Nephron progenitor cell (in vitro differentiated cells): ENCODE measurements at regions not wholly inside any gene's neighbourhood (a gene's known extent, or its start where the extent isn't known, plus 50 kb on each side); places are given as distances from the start of the nearest gene placed in this dataset.

Experiments
- DNase-seq: peaks from one replicate; pipeline ENCODE4 v3.0.0; 2021
- H3K27ac Mint-ChIP-seq: 2 replicates; pipeline ENCODE4 v1.8.0; 2021; ENCODE audit warnings: mild to moderate bottlenecking, moderate library complexity, mixed read lengths
- H3K27me3 Mint-ChIP-seq: 2 replicates; pipeline ENCODE4 v1.8.0; 2021; ENCODE audit warnings: mild to moderate bottlenecking, low read depth, mixed read lengths; ENCODE audit not compliant: poor library complexity
- H3K36me3 Mint-ChIP-seq: 2 replicates; pipeline ENCODE4 v1.8.0; 2021; ENCODE audit warnings: low read depth, mixed read lengths
- H3K4me1 Mint-ChIP-seq: 2 replicates; pipeline ENCODE4 v1.8.0; 2021; ENCODE audit warnings: mixed read lengths
- H3K4me3 Mint-ChIP-seq: 2 replicates; pipeline ENCODE4 v1.8.0; 2021; ENCODE audit warnings: mild to moderate bottlenecking, moderate library complexity, mixed read lengths
- H3K9me3 Mint-ChIP-seq: 2 replicates; pipeline ENCODE4 v1.8.0; 2021; ENCODE audit warnings: mild to moderate bottlenecking, moderate library complexity, mixed read lengths
- TF ChIP-seq, protein P1 (sequence below): fragments of 200-600 bp; sonication (generic); IDR thresholded peaks from 2 replicates; pipeline ENCODE4 v1.5.0; 2021; ENCODE audit warnings: antibody characterized with exemption

DNA sequence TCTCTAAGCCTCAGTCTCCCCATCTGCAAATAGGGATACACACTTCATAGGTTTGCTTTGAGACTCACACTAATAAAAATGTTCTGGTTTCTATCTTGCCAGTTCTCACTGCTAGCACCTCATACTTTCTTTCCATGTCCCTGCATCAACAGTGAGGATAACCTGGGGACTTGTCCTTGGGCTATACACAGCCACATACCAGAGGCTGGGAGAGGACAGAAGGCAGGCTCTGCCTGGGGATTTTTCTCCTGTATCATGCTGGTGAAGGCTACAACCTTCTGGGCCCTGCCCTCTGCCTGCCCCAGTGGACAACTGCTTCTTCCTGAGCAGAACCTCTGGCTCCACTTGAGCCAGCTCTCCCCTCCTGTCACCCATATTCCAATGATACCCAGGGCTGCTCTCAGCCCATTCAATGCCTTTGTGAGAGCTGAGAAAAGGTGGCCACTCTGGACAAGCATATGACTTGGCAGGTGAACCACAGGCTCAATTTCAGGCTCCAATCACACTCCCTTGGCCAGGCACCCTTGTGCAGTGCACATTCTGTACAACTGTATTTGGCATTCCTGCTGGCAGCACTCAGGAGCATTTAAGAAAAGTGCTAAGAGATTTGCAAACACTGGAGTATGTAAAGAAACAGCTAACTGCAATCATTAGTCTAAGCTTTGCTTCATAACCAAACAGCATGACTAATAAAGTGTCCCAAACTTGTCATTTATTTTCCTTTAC lies 135.8 kb upstream of the VRK1 start:
- peaks cover 21% of the 10 kb centered on the region for H3K4me1 Mint-ChIP-seq

DNA sequence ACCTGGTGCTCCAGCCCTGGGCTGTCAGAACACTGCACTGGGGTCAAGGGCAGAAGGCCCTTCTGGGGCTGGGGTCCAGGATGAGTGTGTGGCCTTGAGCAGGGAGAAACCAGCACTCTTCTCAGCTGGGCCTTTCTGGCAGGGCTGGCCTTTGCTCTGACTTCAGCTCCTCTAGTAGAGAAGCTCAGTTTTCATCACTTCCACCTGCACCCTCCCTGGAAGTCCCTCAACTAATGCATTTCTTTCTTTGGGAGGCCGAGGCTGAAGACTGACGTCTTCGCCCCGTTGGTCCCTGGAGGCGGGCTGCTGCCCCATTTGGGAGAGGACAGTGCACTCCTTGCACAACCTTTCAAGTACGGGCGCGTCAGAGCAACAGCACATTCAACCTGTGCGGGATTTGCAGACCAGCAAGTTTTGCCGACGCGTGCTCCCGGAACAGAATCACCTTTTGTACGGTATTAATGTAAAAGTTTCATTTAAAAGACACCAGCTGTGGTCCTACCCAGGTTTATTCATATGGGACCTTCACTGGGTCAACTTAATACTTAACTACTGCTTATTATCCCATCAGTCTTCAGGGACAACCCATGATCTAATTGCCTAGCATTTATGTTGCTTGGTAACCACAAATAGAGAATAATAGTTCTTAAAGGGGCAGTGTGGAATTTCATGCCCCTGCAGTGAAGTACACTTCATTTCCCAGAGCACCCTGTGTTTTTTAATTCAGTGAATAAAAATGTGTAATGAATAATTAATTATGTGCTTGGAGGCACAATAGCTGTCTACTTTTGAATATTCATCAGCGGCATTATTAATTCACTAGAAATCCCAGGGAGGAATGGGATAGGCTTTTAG lies 134.8 kb upstream of the VRK1 start:
- DNase-seq, result no peak
- no peaks in the 10 kb centered on the region for H3K36me3 Mint-ChIP-seq
- peaks cover 18% of the 10 kb centered on the region for H3K9me3 Mint-ChIP-seq
- no peak overlapping the region for H3K4me3 Mint-ChIP-seq
- peaks cover 21% of the 10 kb centered on the region for H3K4me1 Mint-ChIP-seq
- TF ChIP-seq, protein P1, sequence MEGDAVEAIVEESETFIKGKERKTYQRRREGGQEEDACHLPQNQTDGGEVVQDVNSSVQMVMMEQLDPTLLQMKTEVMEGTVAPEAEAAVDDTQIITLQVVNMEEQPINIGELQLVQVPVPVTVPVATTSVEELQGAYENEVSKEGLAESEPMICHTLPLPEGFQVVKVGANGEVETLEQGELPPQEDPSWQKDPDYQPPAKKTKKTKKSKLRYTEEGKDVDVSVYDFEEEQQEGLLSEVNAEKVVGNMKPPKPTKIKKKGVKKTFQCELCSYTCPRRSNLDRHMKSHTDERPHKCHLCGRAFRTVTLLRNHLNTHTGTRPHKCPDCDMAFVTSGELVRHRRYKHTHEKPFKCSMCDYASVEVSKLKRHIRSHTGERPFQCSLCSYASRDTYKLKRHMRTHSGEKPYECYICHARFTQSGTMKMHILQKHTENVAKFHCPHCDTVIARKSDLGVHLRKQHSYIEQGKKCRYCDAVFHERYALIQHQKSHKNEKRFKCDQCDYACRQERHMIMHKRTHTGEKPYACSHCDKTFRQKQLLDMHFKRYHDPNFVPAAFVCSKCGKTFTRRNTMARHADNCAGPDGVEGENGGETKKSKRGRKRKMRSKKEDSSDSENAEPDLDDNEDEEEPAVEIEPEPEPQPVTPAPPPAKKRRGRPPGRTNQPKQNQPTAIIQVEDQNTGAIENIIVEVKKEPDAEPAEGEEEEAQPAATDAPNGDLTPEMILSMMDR, result no peak
- peaks cover 15% of the 10 kb centered on the region for H3K27me3 Mint-ChIP-seq
- peak overlapping the region; percentile 59 for H3K27ac Mint-ChIP-seq

More for the DNA sequence above, 135.8 kb upstream of the VRK1 start:
- H3K4me3 Mint-ChIP-seq, result no peak overlapping the region
- H3K36me3 Mint-ChIP-seq, result no peaks in the 10 kb centered on the region
- peaks cover 14% of the 10 kb centered on the region for H3K27me3 Mint-ChIP-seq
- TF ChIP-seq, protein P1, result no peak
- no peak for DNase-seq
- peaks cover 26% of the 10 kb centered on the region for H3K9me3 Mint-ChIP-seq
- no peak overlapping the region for H3K27ac Mint-ChIP-seq

DNA sequence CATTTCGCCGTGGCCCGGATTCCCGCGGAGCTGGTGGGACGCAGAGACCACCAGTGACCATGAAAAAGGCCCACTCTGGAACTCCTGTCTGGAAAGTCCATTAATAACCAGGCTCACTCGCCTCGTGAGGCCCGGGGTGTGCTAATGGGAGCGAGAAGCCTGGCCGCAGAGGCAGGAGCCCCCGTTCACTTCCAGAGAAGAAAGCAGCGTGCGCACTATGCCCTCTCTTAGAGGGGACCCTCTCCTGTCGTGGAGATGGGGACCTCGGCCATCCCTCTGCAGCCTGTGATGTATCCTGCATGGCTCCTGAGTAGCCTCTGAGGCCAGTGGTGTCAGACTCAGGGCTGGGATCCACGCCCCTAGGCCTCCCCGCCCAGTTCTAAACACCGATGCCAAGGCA lies 134.1 kb upstream of the VRK1 start:
- Mint-ChIP-seq H3K27ac (no peak overlapping the region), H3K9me3 (peaks cover 13% of the 10 kb centered on the region), H3K4me3 (no peak overlapping the region), H3K36me3 (no peaks in the 10 kb centered on the region), H3K4me1 (peaks cover 21% of the 10 kb centered on the region), H3K27me3 (peaks cover 11% of the 10 kb centered on the region)
- TF ChIP-seq, protein P1, result no peak
- no peak for DNase-seq

DNA sequence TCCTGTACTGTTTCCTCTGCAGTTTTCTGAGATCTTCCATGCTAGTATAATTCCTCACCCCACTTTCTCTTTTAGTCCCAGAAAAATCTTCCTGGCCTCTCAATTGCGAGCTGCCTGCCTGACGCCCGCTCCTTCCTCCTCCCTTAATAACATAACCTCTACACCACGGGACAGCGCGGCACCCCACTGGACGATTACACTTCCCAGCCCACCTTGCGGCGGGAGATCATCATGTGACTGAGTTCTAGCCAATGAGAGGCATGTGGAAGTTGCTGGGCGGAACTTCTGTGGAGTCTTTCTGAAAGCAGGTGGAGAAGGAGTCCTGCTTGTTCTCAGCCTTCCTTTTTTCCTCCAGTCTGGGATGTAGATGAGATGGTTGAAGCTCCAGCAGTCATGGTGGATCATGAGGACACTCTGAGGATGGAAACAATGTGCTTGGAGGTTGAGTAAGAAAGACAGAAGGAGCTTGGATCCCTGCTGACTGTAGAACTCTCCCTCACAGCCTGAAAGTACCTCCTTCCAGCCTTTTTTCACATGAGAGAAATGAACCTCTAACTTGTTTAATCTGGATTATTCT lies 133.6 kb upstream of the VRK1 start:
- no peak overlapping the region for H3K27ac Mint-ChIP-seq
- H3K9me3 Mint-ChIP-seq, result peaks cover 13% of the 10 kb centered on the region
- H3K4me1 Mint-ChIP-seq, result peaks cover 21% of the 10 kb centered on the region
- no peak overlapping the region for H3K4me3 Mint-ChIP-seq
- peaks cover 10% of the 10 kb centered on the region for H3K27me3 Mint-ChIP-seq
- TF ChIP-seq, protein P1, result no peak
- no peak for DNase-seq
- no peaks in the 10 kb centered on the region for H3K36me3 Mint-ChIP-seq

- H3K9me3 Mint-ChIP-seq, result peaks cover 13% of the 10 kb centered on the region
- H3K4me3 Mint-ChIP-seq, result no peak overlapping the region
- H3K36me3 Mint-ChIP-seq, result no peaks in the 10 kb centered on the region
- H3K4me1 Mint-ChIP-seq, result peaks cover 5% of the 10 kb centered on the region
- DNase-seq, result no peak
- H3K27me3 Mint-ChIP-seq, result peaks cover 15% of the 10 kb centered on the region
- H3K27ac Mint-ChIP-seq, result no peak overlapping the region
- TF ChIP-seq, protein P1, result no peak
Observed at GRCh38 chr14:96666088-96666487, 131.1 kb upstream of the VRK1 start.
